C1 segment of cervical spinal cord (tissue), 14 donors: ENCODE measurements at regions not wholly inside any gene's neighbourhood (a gene's known extent, or its start where the extent isn't known, plus 50 kb on each side); places are given as distances from the start of the nearest gene placed in this dataset.
"Not testable (repeated sequence)": the region's sequence is repeated elsewhere in the genome, so short reads cannot be mapped to it uniquely, and the experiment has no call there.

Experiments
- DNase-seq, 14 donors: peaks; one replicate each; lab custom pipeline; 2025; lab: John Stamatoyannopoulos, UW

- DNase-seq: peak in 1 of 14 donors; percentile 45
These were observed 252.2 kb downstream of the TP53TG3F start for GRCh38 chr16:33711616-33712015.

GRCh38 chr16:33712308-33712707 lies 252.9 kb downstream of the TP53TG3F start:
- not testable (repeated sequence) for DNase-seq

- not testable (repeated sequence) for DNase-seq
These were observed 253.7 kb downstream of the TP53TG3F start for GRCh38 chr16:33712851-33713709.

GRCh38 chr16:33713710-33714538 lies 254.5 kb downstream of the TP53TG3F start:
- not testable (repeated sequence) for DNase-seq

DNA sequence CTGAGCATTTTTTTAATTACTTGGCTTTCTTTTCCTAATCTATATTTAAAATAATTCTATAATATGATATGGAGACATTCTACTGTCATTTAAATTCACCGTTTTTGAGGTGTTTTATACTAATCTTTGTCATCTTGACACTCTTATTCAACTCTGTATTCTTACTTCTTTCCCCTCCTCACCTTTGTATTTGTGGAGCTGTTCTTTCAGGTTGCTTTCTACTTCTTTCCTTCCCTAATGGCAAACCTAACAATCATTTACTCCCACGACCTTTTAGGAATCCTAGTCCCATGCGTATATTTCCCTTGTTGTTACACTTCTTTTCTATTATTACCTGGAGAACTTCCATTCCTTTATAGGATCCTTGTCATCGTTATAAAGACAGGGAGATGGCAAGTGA lies 271.8 kb downstream of the TP53TG3F start:
- not testable (repeated sequence) for DNase-seq

DNA sequence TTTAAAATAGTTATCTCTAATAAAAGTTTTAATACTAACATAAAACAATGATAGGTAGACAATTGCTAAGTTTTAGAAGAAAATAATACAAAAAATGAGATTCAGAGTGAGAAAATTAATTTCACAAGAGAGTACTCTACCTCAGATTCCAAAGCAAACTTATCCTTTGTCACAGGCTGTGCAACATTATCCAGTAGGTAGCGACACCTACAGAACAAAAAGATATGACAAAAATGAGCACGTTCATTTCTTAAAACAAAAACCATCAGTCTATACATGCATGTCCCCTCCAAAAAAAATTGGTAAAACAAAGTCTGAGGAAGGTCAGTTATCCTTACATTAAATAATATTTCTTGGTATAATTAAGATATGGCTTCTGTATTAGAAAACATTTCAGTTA lies 275.2 kb downstream of the TP53TG3F start:
- DNase-seq: not testable (repeated sequence)

DNA sequence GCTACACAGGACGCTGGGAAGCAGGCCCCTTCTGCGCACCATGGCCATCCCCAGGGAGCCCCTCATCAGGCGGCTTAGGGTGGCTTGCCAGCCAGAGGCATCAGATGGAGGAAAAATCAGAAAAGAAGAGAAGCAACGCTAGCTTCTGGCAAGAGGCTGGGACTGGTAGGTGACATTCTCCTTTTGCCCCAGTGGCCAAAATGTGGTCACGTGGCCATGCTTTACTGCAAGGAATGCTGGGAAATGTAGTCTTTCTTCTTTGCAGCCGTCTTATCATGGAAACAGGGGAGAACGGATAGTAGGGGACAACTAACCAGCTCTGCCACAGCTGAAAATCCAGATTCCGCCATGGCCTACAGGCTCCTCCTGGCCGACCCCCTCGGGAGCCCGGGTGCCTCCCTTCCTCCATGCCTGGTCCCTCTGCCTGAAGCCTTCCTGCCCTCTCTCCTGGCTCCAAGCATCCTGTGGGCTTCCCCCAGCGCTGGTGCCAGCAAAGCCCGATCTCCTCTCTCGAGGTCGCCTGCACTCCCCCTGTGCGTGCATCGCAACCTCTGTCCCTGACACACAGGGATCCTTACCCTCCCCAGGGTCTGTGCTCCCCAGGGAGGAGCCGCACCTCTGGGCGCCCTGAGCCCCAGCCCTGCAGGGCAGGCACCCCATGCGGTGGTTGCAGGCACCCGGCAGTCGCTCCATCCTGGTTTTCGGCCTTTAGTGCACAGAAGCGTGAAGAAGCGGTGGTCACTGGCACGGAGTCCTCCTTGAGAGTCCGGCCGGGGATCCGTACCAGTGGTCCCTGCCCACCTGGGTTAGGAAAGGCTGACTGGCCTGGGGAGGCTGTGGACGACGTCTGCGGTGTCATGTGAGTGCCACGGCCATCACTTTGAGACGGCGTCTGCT lies 307.7 kb downstream of the TP53TG3F start:
- DNase-seq: not testable (repeated sequence)

GRCh38 chr16:33768710-33769109 lies 309.3 kb downstream of the TP53TG3F start:
- DNase-seq: not testable (repeated sequence)

DNA sequence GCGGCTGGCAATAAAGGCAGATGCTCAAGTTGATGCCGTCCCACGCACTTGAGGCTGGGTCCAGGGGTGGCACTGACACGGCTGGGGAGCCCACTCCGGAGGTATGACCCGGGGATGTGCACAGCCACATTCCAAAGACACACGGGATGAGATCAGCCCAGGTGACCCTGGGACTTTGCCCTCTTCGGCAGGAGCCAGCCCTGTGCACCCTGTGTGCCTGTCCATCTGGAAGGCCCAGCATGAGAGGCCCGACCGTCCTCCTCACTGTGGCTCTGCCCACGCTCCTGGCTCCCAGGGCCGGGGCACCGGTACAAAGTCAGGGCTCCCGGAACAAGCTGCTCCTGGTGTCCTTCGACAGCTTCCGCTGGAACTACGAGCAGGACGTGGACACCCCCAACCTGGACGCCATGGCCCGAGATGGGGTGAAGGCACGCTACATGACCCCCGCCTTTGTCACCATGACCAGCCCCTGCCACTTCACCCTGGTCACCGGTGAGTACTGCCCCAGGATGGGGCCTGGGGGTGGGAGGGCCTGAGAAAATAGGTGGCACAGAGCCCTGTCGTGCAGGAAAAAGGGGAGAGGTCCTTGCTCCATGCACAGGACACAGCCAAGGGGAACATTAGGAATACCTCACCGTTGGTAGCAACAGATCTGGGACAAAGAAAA lies 309.9 kb downstream of the TP53TG3F start:
- not testable (repeated sequence) for DNase-seq

- DNase-seq: not testable (repeated sequence)
These were observed 311.1 kb downstream of the TP53TG3F start for GRCh38 chr16:33770478-33770877.

- DNase-seq: not testable (repeated sequence)
These were observed 311.8 kb downstream of the TP53TG3F start for GRCh38 chr16:33771211-33771610.

GRCh38 chr16:33773966-33774365 lies 314.6 kb downstream of the TP53TG3F start:
- DNase-seq: not testable (repeated sequence)

DNA sequence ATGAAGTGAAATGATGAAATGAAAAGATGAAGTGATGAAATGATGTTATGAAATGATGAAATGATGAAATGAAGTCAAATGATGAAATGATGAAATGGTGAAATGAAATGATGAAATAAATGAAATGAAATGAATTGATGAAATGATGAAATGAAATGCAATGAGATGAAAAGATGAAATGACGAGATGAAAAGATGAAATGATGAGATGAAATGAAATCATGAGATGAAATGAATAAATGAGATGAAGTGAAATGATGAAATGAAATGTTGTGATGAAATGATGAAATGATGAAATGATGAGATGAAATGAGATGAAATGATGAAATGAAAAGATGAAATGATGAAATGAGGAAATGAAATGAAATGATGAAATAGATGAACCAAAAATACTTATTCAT lies 315.3 kb downstream of the TP53TG3F start:
- DNase-seq: not testable (repeated sequence)

DNA sequence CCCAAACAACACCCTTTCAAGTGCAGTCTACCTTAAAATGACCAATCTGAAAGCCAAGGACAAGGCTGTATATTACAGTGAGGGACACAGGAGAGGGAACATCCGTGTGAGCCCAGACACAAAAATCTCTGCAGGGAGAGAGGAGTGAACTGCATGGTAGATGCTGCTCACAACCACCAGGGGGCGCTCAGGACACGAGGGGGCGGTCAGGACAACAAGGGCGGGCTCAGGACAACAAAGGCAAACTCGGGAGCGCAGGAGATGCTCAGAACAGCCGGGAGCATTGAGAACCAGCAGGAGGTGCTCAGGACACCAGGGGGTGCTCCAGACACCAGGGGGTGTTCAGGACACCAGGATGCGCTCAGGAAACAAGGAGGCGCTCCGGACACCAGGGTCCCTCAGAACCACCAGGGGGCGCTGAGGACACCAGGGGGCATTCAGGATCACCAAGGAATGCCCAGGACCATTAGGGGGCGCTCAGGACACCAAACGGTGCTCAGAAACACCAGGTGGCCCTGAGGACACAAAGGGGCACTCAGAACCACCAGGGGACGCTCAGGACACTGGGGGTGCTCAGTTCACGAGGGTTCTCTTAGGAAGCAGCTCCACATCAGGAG lies 357.0 kb downstream of the TP53TG3F start:
- not testable (repeated sequence) for DNase-seq

- DNase-seq: not testable (repeated sequence)
These were observed 365.3 kb downstream of the TP53TG3F start for GRCh38 chr16:33824736-33825135.

GRCh38 chr16:33827522-33827921 lies 368.1 kb downstream of the TP53TG3F start:
- DNase-seq: not testable (repeated sequence)

- not testable (repeated sequence) for DNase-seq
These were observed 379.7 kb downstream of the TP53TG3F start for GRCh38 chr16:33839157-33839556.

GRCh38 chr16:33844533-33844932 lies 385.1 kb downstream of the TP53TG3F start:
- DNase-seq: not testable (repeated sequence)
